ENCODE measurements at regions not wholly inside any gene's neighbourhood (a gene's known extent, or its start where the extent isn't known, plus 50 kb on each side); places are given as distances from the start of the nearest gene placed in this dataset.
"Not testable (repeated sequence)": the region's sequence is repeated elsewhere in the genome, so short reads cannot be mapped to it uniquely, and the experiment has no call there.

DNA sequence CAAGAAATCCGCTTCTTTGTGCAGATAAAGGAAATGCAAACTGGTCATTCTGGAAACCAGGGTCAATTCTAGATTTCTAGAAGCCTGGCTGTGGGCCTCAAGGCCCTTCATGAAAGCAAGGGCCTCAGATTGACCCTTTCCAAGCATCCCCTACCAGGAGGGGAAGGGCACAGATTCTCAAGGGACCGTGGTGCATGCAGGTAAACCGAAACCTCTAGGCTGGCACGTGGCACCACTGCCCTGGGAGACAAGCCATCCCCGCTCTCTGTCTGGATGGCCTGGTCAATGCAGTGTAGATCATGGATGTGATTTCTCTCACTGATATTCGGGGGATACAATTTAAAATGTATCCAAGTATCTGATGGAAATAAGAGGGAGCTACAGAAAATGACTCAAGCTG, 69.4 kb downstream of the TOMM20 start:
- no peak for DNase-seq (ENCODE audit: low spot score)

DNA sequence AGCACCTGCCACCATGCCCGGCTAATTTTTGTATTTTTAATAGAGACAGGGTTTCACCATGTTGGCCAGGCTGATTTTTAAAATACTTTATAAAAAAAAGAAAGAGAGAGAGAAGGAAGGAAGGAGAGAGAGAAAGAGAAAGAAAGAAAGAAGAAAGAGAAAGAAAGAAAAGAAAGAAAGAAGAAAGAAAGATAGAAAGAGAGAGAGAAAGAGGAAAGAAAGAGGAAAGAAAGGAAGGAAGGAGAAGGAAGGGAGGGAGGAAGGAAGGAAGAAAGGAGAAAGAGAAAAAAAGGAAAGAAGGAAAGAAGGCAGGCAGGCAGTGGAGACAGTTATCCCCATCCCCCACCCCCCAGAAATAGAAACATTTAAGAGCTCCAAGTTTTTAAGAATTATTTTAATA, 69.9 kb downstream of the TOMM20 start:
- DNase-seq (ENCODE audit: low spot score): no peak

DNA sequence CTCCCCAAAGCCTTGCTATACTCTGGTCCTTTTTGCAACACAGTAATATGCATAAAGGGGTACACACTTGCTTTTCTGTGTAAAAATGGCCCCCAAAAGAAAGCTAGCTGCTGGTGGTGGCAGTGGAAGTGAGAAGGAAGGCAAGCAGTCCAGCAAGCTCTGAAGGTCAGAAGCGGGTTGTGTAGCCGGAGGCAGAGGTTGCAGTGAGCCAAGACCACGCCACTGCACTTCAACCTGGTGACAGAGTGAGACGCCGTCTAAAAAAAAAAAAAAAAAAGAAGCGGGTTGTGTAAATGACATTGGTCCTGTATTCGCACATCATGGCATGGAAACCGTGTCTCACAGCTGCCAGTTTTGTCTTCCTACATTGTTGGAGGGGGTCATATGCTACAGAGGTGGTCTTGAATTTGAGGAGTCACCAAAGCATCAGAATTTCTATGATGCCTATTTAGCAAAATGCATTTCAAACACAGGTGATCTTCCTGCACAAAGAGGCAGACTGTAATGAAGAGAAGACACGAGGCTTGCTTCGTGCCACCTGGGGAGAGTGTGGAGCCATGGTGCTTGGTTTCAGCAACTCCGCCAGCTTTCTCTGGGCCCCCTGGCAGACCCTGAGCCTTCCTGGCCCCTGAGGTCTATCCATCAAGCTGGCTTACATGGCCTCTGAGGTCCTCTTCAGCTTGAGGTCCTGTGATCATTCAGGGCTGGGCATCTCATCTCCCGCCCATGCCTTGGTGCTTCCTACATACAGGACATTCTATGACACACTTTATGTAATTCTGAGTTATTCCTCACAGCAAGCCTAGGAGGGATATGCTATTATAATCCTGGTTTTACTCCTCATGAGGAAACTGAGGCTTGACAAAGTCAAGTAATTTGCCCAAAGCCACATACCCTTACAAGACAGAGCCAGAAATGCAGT, 71.0 kb downstream of the TOMM20 start:
- DNase-seq (ENCODE audit: low spot score): no peak

DNA sequence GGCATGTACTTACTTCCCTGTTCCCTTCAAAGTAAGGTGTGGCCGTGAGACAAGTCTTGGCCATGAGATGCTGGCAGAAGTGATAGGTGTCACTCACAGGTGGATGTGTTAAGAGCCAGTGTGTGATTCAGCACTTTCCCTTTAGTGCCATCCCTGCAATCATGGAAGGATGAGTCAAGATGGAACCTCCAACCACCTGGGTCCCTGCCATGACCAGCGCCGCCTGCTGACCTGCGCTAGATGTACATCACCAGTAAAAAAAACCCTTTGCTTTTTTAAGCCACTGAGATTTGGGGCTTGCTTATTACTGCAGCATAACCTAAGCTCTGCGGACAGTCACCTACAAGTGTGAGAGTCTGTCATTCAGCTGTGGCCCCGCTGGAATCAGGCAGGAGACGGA, 71.7 kb downstream of the TOMM20 start:
- DNase-seq (ENCODE audit: low spot score): no peak

DNA sequence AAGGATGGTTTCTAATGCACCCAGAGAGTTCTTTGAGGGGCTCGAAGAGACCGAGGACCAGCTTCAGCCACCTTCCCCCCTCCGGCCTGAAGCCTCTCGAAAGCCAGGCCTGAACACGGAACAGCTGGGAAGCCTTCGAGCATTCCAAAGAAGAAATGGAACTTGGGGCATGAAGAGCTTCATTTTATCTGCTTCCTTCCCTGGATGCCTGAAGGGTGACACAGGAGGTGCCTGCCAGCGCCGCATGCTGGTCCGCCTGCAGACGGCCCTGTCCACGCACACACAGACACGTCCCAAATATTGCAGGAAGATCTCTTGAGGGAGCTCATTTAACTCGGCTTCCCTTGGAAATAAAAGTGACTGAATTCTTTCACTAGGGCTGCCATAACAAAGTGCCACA, 73.7 kb downstream of the TOMM20 start:
- no peak for DNase-seq (ENCODE audit: low spot score)

DNA sequence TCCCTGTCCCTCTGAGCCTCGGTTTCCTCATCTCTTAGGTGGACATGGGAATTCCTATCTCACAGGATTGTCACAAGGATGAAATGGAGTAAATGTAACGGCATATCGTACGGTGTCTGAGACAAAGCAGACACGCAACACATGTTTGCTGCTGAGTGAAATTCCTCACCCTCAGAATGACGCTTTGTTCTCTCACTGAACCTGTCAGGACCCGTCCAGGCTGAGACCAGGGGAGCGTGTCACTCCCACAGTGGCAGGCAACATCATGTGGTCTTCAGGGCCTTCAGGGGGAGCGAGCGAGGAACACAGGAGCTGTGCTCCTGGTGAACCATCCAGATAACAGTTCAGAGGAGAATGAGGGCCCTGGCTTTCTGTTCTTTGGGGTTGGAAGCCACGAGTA, 74.2 kb downstream of the TOMM20 start:
- DNase-seq (ENCODE audit: low spot score): no peak

DNA sequence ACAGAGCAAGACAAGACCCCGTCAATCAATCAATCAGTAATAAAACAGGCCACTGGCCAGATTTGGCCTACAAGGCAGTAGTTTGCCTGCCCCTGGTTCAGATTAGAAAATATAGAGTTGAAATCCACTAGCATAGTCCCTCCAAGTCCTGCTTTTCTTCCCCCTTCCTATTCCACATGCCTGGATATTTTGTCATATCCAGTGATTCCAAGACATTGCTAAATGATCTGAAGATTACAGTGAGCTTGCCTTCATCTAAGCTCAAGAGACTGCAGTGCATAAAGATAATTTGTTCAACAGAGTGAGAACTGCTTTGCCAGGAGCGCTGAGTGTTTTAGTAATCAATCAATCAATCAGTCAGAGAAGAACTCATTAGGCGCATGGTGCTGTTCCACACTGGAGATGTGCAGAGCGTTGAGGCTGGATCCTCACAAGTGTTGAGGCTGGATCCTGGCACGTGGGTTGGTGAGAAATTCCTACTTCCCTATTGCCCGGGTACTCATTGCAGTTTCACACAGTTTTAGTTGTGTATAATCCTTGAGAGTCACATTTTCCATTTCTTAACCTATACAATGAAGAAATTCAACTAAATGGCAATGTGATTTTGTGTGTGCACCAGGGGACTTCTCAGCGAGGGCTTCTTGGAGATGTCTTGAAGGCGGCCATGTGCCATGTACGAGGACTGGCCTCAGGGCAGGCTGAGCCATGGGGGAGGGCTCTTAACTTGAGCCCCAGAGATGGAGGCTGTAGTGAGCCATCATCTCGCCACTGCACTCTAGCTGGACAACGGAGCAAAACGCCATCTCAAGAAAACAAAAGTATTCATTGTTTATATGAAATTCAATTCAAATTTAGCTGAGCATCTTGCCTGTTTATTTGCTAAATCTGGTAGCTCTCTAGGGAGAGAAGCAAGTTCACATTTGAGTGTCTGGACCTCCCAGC, 76.3 kb downstream of the TOMM20 start:
- no peak for DNase-seq (ENCODE audit: low spot score)

DNA sequence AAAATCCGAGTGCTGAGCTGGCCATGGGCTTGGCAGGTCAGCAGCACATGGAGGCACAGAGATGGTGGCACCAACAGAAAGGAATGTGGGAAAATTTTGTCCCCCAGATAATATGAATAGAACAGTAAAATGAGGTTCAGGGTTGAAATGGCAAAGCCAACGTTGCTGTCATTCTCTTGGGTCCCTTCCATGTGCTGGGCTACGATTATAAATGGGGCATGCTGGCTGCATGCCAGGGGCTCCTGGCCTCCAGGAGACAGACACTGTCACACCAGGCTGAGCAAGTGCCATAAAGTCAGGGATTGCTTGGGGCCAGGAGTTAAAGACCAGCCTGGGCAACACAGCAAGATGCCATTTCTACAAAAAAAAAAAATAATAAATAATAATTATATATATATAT, 77.1 kb downstream of the TOMM20 start:
- DNase-seq (ENCODE audit: low spot score): no peak

DNA sequence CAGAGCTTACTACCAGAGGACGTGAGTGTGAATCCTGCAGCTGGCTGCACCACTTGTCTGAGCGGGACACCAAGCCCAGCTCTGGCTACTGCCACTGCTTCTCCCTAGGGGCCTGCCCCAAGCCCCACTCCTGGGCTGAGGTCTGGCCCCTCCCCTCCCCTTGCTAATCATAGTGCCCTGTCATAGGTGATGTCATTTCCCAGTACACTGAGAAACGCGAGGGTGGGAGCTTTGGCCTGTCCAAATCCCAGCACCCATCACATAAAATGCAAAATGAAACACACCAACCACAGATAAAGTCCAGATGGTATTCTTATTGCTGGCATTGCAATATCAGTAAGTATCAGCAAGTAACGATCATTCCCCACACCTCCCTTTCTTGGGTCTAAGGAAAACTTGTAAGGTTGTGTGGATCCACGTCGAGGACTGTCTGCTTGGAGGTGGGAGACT, 77.7 kb downstream of the TOMM20 start:
- peak; percentile 30 for DNase-seq (ENCODE audit: low spot score)

DNA sequence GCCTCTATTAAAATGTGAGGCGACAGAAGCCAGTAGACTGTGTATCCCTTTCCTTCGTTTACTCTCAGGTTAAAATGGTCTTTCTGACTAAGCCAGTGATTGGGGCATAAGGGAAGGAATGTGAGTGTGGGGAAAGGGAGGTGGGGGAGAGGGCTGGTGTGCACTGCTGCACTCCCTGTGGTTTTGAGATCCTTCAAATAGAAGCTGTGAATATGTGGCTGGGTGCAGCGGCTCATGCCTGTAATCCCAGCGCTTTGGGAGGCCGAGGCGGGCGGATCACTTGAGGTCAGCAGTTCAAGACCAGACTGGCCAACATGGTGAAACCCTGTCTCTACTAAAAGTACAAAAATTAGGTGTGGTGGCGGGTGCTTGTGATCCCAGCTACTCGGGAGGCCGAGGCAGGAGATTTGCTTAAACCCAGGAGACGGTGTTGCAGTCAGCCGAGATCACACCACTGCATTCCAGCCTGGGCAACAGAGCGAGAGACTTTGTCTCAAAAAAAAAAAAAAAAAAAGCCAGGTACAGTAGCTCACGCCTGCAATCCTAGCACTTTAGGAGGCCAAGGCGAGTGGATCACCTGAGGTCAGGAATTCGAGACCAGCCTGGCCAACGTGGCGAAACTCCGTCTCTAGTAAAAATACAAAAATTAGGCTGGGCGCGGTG, 78.8 kb downstream of the TOMM20 start:
- not testable (repeated sequence) for DNase-seq (ENCODE audit: low spot score)

DNA sequence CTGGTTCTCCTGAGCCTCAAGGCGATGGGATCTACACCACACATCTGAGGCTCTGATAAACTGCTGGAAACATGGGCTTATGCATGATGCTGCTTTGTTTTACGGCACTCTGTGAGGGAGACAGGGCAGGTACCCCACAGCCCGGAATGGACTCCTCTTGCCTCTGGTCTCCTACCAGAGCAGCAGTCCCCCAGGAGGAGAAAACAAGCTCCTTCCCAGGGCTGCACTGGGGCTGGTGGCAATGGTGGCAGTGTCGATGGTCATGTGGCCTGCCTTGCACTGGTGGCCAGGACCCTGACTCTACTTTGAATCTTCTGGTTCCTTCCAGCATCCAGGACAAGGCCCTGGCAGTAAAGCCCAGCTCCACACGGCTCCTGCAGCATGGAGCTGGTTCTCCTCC, 79.4 kb downstream of the TOMM20 start:
- DNase-seq (ENCODE audit: low spot score): no peak

DNA sequence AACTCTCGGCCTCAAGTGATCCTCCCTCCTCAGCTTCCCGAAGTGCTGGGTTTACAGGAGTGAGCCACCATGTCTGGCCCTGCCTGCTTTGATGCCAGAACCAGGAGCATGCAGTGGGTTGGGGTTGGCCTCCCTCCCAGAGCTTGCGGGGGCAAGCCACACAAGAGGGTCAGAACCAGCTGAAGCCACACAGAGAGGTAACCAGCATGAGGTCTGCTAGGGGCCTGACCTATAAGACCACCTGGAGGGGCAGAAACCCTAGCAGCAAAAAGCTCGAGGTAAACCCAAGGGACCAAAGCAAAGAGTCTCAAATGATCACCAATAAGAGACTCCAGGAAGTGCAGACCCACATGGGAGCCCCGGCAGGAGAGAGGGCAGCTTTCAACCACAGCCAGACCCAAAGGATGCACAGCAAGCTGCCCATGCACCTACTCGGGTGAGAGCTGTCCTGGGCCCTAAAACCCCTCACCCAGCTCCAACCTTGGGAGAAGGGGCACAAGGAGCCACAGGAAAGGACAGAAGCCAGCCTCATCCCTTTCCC, 81.2 kb downstream of the TOMM20 start:
- DNase-seq (ENCODE audit: low spot score): no peak

DNA sequence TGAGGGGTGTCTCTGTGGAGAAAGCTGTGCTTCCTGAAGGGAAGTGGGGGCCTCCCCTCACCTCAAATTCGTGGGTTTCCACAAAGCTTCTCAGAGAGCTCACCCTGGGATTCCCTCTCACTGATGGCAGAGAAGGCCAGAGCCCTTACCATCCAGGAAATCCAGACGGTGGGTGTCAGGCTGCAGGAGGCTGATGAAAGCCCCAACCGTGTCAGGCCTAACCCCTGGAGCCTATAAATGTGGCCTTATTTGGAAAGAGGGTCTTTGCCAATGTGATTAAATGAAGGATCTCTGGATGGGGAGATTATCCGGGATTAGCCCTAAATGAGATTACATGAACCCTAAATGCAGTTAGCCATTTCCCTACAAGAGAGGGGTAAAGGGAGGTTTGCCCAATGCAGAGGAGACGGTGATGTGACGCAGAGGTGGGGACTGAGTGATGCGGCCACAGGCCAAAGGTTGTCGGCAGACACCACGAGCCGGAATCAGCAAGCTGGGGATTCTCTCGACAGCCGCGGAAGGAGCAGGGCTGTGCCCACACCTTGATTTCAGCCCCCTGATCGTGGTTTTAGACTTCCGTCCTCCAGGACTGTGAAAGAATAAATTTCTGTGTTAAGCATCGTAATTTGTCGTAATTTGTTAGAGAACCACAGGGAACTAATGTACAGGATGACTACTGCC, 82.6 kb downstream of the TOMM20 start:
- no peak for DNase-seq (ENCODE audit: low spot score)

DNA sequence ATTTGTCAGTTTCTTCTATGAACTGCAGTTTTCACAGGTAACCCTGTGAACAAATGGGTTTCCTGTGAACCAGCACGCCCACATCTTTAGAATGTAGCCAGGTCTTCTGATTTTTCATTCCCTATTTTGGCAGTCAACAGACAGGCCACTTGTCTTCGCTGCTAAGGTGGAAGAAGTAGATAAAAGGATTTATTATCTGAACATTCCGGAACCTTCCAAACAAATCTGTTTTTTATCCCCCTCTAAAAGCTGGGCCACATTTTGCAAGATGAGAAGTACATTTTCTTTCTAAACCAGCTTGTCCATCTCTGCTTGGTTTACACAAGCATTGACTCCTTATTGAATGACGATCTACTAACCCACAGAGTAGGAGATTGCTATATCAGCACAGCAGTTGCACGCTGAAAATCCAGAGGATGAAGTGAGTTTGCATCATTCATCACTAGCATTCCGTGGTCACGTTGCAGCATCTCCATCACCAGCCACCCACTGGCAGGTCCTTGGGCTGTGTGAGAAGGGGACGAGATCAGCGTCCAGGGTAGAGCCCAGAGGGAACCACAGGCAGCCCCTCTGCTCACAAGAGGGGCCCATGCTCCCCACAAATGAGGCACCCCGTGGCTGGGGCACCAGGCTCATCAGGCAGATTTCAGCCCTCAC, 83.5 kb downstream of the TOMM20 start:
- no peak for DNase-seq (ENCODE audit: low spot score)

DNA sequence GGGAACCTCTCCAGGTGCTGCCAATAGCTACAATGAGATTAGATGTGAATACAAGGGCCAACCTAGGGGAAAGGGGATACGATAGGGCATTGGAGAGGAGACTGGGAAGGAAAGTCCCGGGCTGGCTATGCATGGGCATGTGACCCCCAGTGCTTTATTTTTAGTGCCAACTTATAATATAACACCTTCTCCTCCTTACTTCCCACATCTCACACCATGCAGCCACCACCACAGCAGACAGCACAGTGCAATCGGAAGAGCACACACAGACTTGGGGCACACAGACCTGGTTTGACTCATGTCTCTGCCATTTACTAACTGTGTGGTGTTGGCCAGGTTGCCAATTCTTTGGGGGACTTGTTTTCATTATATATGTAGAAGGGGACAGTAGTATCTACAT, 85.4 kb downstream of the TOMM20 start:
- DNase-seq (ENCODE audit: low spot score): no peak

DNA sequence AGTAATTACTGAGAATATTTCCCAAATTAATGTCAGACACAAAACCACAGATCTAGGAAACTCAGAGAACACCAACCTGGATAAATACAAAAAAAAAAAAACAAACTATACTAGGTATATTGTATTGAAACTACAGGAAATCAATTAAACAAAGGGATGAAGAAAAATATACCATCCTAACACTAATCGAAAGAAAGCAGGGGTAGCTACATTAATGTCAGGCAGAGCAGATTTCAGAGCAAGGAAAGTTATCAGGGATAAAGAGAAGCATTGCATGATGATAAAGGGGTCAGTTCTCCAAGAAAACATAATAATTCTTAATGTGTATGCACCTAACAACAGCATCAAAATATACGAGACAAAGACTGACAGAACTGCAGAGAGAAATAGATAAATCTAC, 89.9 kb downstream of the TOMM20 start:
- DNase-seq (ENCODE audit: low spot score): no peak

DNA sequence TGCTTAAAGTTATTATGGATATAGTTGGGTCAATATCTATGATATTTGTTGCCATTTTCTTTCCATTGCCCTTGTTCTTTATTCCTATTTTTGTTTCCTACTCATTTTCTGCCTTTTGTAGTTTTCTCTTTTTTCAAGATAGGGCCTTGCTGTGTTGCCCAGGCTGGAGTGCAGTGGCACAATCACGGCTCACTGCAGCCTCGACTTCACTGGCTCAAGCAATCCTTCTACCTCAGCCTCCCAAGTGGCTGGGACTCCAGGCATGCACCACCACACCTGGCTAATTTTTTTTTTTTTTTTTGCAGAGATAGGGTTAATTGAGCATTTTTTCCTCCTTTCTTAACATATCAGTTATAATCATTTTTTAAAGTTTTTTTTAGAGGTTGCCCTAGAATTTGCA, 92.7 kb downstream of the TOMM20 start:
- no peak for DNase-seq (ENCODE audit: low spot score)

DNA sequence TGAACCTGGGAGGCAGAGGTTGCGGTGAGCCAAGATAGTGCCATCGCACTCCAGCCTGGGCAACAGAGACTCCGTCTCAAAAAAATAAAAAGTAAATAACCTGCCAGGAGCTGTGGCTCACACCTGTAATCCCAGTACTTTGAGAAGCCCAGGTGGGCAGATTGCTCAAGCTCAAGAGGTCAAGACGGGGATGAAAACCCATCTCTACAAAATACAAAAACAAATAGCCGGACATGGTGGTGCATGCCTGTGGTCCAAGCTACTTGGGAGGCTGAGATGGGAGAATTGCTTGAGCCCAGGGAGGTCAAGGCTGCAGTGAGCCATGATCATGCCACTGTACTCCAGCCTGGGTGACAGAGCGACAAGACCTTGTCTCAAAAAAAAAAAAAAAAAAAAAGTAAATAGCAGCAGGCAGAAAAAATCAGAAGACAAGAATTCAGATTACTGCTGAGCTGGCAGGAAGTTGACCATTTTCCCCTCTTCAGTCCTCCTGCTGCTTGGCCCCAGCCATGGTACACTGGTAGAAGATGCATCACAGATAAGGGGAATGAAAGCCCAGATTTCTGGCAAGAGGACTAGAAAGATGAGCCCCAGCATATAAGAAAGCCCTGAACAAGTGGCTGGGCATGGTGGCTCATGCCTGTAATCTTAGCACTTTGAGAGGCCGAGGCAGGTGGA, 97.6 kb downstream of the TOMM20 start:
- no peak for DNase-seq (ENCODE audit: low spot score)

DNA sequence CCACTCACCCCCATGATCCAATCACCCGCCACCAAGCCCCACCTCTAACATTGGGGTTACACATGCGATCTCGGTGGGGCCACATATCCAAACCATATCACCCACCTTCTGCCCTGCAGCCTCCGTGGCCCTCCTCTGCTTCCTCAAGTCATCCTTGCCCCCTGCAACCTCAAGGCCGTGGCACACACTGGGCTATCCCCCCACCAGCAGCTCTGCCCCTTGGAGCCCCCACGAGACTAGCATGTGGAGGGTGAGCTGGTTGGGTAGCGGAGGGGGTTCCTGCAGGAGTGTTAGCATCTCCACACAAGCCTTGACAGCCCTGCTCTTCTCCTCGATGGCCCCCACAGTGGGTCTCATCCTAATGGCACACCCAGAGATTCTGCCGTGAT, 100.8 kb downstream of the TOMM20 start:
- no peak for DNase-seq (ENCODE audit: low spot score)

DNA sequence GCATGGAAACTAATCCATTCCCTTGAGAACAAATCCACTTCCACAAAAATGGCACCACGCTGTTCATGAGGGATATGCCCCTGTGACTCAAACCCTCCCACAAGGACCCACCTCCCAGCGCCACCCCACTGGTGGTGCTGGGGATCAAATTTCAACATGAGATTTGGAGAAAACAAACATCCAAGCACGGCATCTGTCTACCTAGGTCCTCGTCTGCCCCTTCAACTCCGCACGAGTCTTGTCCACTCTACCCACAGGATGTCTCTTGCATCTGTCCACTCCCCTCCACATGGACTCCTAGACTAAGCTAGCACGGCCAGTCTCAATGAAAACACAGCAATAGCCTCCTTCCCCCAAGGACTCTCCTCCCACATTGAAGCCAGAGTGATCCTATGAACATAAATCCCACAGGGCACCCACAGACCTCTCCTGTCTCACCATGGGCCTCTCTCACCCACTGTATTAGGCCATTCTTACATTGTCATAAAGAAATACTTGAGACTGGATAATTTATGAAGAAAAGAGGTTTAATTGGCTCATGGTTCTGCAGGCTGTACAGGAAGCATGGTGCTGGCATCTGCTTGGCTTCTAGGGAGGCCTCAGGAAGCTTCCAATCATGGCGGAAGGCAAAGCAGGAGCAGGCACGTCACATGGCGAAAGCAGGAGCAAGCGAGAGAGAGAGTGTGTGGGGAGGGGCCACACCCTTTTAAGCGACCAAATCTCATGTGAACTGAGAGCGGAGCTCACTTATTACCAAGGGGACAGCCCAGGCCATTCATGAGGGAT, 101.4 kb downstream of the TOMM20 start:
- no peak for DNase-seq (ENCODE audit: low spot score)

All from NAMALWA (cell line).